ENCODE measurements at regions not wholly inside any gene's neighbourhood (a gene's known extent, or its start where the extent isn't known, plus 50 kb on each side); places are given as distances from the start of the nearest gene placed in this dataset.
A peak's percentile ranks its signal among the peaks of the same experiment; 100 is the strongest.
"Not testable (repeated sequence)": the region's sequence is repeated elsewhere in the genome, so short reads cannot be mapped to it uniquely, and the experiment has no call there.

DNA sequence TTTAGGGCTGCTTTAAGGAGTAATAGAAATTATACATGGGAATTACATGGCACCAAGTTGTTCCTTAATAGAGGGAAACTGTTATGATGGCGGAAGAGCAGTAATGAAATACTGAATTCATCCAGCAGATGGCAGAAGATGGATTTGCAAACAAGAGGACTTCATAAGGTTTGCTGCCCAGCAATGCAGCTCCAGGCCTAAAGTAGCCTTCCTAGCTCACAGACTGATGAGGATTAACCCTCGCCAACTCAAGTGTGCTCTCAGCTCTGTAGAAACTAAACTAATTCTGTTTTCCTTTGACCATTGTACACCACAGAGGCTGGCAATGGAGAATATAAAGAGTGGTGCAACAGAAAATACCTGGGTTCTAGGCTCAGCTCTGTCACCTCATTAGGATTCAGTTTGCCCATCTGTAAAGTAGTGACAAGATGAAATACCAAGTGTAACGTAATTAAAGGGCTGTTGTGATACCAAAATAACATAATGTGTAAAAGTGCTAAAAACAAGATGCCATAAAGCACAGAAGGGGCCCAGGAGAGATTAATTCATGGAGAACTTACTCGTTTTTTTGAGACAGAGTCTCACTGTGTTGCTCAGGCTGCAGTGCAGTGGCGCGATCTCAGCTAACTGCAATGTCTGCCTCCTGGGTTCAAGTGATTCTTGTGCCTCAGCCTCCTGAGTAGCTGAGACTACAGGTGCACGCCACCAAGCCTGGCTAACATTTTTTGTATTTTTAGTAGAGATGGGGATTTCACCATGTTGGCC lies 102.4 kb upstream of the SERBP1 start:
- DNase-seq, result peak; percentile 40

- no peak for DNase-seq
Measured at GRCh38 chr1:67534627-67535065, 104.4 kb upstream of the SERBP1 start.

- peak; percentile 9 for DNase-seq
Measured at GRCh38 chr1:67535474-67535873, 105.3 kb upstream of the SERBP1 start.

DNA sequence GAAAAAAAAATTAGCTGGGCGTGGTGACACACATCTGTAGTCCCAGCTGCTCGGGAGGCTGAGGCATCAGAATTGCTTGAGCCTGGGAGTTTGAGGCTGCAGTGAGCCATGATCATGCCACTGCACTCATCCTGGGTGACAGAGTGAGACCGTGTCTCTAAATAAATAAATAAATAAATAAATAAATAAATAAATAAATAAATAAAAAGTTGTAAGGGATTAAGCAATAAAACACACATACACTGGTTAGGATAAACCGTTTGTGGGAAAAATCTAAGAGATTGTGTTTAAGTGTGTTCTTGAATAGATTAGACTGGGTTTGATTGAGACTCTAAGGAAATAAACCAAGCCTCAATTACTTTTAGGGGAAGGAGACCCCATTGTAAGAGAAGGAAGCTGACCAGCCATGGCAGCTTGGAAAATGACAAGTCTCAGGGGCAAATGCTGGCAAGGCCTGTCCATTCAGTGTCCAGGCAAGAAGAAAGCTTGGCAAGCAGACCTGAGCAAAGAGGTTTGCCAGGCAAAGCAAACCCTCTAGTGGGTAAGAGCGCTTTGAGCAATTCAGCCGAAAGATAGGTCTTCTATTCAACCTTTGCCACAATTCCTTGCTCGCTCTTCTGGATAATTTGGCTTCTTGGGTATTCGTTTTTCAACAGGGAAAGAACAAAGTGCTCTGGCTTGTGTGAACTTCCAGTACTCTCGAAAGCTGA lies 106.9 kb upstream of the SERBP1 start:
- DNase-seq, result no peak

DNA sequence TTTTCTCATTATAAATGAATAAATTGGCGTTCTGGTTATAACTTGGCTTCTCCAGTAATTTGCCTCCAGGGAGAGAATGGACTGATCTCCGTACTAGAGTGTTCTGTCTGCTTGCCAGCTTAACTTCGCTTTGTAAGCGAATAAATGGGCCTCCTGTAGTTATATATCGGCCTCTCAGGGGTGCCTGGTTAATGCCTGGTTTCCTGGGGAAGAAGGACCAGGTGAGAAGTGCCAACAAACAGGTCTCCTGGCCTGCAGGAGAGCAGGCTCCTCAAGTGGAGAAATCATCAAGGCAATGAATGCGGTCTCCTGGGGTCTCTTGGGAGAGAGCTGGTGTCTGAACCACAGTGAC lies 107.4 kb upstream of the SERBP1 start:
- no peak for DNase-seq

- no peak for DNase-seq
Measured at GRCh38 chr1:67540025-67540732, 110.0 kb upstream of the SERBP1 start.

DNA sequence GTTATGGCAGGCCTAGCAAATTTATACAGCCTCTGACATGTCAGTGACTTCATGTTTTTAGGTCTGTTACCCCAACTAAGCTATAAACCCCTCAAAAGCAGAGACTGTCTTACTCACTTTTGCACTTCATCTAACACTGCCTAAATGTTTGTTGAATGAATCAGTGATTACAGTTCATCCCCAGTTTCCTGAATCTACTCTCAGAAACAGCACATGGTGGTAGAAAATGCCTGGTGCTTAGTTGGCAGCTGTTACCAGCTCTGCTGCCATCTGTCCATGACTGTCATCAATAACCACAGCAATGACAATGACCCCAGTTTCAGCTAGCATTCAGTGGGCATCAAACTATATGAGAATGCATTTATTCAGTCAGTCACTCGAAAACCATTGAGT lies 110.5 kb upstream of the SERBP1 start:
- no peak for DNase-seq

DNA sequence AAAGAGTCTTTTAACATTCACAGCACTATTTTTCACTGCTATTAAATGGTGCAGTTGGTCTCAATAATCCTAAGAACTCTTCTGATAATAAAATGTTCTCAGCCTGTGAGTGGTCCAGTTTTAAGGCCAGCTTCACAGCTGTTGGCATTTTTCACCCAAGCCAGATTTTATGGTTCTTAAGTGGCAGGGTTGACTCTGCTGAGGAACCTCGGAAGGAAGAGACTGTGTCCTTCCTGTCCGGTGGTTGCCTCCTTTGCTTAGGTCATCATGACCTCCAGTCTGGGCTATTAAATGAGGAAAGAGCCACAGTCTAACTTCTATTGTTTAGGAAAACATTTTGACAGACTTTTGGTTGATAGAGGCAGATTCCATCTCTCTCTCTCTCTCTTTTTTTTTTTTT lies 112.5 kb upstream of the SERBP1 start:
- DNase-seq, result no peak

DNA sequence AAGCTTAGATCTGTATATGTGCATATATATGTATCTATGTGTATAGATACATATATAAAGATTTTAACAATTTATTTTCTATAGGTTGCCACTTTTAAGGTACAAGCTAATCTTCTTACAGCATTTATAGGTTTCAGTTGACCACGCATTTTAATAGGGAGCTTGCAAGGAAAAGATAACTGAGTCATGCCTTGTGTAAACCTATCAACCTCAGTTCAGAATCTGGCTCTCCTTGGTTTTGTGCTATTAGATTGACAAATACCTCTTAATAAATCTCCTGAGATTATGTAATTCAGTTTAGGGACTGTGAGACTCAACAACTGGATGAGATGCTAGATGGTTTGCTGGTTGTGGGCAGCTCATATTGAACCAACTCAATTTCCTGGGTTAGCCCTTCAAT lies 114.7 kb upstream of the SERBP1 start:
- no peak for DNase-seq

GRCh38 chr1:67545364-67545763 lies 115.2 kb upstream of the SERBP1 start:
- no peak for DNase-seq

- DNase-seq, result no peak
Measured at GRCh38 chr1:67551375-67551774, 121.2 kb upstream of the SERBP1 start.

DNA sequence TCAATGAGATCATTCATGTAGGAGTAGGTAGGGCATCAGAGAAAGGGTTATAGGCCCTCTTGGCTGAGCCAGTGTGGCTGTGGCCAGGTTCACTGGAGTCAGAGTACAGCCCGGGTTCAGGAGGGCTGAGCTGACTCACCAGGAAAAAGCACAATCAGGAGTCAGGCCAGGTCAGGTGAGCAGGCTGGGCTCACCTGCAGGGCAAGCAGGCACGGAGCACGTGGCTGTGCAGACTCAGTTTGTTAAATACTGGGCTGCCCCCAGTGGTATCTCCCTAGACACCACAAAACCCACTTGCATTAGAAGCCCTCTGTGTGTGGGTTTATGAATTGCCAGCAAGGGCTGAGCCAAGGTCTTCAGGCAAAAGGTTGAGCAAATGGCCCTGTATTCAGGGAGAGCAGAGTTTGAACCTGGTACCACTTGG lies 122.1 kb upstream of the SERBP1 start:
- no peak for DNase-seq

- DNase-seq, result not testable (repeated sequence)
Measured at GRCh38 chr1:67554204-67554603, 124.0 kb upstream of the SERBP1 start.

DNA sequence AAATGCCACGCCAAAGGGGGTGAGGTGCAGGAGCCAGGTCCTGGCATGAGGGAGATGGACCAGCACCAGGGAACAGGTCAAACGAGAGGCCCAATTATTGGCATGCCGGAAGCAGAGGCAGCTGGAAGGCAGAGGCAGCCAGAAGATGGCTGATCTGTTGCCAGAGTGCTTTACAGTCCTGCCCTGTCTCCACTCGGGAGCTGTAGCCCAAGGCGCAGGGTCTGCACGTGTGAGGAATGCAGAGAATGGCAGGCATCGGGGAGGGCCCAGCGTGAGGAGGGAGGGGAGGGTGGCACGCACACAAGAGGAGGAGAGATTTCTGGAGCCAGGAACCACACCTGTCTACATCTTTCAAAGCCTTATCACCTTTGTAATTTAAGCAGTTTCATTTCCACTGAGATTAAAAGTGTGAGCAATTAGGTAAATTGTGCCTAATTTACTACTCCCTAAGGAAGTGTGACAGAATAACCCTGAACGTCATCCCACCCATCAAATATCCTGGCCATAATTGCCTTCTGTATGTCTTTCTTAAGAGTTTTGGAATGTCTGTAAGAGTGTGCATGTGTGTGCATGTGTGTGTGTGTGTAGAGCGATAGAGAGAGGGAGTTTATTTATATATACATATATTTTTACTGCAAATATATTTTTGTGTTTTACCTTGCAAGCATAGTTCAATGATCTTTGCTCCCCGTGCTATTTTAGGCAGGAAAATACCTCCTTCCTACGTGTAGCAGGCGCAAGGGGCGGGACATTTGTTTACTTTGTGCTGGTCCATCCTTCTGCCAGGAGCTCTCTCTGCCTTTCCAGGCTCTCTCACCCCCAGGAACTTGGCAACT lies 125.5 kb upstream of the SERBP1 start:
- DNase-seq, result no peak

- no peak for DNase-seq
Measured at GRCh38 chr1:67556297-67556900, 126.2 kb upstream of the SERBP1 start.

DNA sequence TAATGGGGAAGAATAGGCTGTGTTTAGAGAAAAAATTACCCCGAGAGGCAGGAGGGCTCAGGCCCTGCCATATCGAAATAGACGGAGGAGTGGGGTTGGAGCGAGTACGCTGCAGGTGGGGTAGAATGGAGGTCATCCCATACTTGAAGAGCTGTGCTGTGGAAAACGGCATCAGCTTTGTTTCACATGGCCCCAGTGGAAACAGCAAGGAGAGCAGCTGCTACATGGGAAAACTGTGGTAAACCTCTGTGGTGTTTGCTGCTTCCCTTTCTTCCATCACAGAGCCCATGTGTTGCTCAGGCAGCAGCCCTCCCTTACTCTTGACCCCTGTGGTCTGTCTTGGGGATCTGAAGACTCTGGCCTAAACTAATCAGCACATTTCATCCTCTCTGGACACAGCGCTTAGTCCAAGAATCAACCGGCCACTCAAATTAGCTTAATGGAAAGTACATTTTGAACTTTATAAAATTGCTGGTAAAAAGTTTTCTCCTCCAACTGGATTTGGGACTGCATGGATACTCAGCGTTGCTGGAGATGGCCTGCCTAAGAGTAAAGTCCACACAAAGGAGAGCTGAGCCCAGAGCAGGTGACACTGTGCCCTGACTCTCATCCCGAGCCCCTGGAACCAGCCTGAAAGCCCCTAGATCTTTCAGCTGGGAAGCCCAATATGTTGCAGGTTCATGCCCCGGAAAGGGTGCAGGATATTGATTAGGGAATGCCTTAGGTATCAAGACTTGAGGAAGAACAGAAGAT lies 127.1 kb upstream of the GADD45A start:
- no peak for DNase-seq

DNA sequence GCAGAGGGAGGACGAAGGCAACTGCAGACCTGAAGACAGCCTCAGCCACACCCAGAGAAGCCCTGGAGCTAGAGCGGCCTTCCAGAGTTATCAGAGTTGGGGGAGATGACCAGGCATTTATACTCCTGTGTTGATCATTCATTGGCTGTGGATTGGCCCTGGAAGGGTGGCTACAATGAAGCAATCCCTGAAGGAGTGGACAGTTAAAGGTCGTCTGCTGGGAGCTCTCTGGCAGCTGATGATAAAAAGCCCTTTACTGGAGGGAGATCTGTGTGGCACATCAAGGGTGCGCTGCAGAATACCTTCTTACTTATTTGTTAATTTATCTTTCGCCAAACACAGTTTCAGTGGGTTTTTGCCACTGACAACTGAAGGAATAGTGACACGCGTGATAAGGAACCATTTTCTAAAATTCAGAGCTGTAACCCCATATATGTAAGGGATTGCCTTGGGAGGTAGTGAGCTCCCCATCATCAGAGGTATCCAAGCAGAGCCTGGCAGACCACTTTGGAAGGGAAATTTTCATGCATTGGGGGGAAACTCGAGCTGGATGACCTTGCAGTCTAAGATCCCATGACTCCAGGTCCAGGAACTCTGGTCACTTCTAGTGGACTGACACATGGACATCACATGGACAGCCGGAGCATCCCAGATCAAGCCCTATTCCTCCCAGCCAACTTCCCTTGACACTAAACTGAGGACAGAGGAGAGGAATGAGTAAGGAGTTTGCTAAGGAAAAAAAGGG lies 126.4 kb upstream of the GADD45A start:
- no peak for DNase-seq

- no peak for DNase-seq
Measured at GRCh38 chr1:67559222-67559700, 125.7 kb upstream of the GADD45A start.

GRCh38 chr1:67560580-67561255 lies 124.3 kb upstream of the GADD45A start:
- no peak for DNase-seq

DNA sequence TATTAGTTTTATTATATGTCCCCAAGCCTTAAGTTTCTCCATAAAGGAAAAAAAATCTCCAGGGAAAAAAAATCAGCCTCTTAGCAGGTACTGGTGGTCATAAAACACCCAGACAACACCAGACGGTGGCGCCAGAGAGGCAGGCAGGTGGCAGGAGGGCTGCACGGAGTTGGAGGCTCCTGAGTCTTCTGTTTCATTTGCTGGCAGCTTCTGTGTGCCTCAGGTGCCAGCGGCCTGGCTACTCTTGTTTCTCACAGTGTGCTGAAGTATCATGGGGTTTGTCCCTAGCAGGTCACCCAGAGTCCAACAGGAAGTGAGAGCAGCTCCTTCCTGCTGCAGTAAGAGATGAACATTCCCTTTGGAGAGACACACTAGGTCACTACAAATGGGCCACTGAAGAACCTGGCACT lies 123.3 kb upstream of the GADD45A start:
- DNase-seq, result peak; percentile 73
